NCI-H524 treated with DMSO at 0.1 percent for 48 hours (cell line): ENCODE measurements at regions not wholly inside any gene's neighbourhood (a gene's known extent, or its start where the extent isn't known, plus 50 kb on each side); places are given as distances from the start of the nearest gene placed in this dataset.

Source experiments
- DNase-seq: peaks from one replicate; lab custom pipeline; 2025; lab: John Stamatoyannopoulos, UW

DNA sequence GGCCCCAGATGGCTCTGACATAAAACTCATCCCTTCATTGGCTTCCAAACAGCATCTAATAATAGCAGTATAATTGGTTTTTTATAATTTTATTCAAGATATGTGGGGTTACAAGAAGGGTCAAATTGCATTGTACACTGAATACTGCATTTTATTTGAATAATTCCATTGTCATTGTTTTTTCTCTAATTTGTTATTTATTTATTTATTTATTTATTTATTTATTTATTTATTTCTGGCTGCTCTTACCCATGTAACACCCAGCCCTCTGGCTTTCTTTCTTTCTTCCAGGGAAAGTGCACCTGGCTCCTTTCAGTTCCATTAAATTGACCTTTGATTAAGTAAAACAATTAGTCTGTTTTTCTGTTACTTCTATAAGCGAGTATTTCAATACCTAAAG is 210.1 kb downstream of the CDH9 start:
- no peak for DNase-seq

DNA sequence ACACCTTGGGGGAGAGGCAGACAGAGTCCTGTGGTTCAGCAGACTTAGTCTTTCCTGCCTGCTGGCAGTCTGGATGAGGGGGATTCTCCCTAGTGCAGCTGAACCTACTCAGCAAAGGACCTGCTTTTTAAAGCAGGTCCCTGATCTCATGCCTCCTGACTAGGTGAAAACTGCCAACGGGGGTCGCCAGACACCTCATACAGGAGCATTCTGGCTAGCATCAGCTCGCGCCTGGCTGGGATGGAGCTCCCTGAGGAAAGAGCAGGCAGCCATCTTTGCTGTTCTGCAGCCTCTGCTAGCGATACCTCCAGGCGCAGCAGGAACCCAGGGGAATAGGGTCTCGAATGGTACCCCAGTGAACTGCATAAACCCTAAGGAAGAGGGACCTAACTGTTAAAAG is 225.2 kb downstream of the CDH9 start:
- DNase-seq = no peak

DNA sequence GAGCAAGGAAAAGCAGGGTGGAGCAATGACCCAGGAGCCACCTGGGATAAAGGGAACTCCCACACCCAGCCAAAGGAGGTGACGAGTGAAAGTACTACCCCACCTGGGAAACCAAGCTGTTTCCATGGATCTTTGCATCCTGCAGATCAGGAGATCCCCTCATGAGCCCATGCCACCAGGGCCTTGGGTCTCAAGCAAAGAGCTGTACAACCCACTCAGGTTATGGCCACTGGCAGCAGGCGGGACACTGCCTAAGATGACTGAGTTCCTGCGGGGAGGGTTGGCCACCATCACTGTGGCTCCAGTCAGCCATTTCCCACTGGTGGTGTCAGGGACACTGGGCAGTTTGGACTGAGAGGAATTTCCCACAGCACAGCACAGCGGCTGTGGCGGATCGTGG is 225.7 kb downstream of the CDH9 start:
- DNase-seq = no peak

DNA sequence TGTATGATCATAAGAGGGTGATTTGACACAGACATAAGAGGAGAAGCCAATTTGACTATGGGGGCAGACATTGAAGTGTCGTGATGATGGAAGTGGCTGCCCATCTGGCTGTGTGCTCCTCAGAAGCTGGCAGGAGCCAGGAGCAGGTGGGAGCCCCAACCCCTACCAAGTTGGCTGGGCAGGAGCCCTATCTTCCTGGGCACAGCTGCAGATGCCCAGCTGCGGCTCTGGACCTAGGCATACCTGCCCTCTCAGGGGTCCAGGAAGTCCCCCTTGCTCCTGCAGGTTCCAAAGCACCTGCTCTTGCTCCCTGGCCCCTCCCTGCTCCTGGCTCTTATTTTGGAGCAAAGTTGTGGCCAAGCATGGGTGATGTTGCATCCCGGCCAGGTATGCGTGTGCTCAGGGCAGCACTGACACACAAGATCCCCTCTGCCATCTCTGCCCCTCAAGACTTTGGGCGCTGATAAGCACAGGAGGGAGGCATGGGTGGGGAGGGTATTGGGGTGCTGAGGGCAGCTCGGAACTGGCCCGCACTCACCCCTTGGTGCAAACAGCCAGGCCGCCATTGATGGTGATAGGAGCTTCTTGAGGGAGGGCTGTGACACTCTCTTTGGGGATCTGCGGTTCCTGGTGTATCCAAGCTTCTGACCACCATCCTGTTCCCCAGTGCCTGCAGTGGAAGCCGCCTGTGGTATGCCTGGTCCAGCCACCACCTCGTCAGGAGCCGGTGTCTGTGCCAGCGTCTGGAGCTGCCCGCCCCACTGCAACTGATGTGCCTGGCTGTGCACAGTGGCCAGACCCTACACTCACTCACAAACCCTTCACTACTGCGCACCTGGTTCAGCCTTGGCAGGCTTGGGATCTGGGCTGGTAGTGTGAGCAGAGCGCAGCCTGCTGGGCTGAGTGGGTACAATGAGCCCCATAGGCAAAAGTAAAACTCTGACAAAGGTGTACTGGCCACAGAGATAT is 230.9 kb downstream of the CDH9 start:
- no peak for DNase-seq

DNA sequence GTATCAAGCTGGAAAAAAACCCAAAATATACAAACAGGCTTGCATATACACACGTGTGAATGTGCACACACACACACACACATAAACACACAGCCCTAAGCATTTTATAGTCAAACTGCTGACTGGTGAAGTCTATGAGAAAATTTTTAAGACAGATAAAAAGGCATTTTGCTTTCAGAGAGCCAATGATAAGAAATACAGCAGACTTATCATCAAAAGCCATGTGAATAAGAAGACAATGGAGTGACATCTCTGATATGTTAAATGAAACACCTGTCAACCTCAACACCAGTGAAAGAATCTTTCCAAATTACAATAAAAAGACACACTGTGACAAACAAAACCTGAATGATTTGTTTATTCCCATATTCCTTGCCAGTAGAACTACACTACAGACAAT is 233.3 kb downstream of the CDH9 start:
- no peak for DNase-seq

DNA sequence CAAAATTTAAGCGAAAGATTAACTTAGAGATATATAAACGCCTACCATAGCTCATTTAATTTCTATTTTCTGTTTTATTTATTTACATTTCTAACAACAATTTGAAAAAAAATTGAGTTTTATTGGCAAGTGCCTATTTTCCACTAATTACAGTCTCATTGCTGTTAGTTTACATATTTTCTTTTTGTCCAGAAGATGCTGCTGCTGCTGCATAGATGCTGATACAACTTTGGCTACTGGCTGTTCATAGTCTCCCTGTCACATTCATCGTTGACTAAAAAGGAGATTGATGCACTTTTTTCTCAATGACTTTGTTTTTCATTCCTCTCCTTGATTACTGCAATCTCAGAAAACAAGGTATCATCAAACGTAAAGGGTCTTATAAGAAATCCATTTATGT is 235.4 kb downstream of the CDH9 start:
- DNase-seq = no peak

DNA sequence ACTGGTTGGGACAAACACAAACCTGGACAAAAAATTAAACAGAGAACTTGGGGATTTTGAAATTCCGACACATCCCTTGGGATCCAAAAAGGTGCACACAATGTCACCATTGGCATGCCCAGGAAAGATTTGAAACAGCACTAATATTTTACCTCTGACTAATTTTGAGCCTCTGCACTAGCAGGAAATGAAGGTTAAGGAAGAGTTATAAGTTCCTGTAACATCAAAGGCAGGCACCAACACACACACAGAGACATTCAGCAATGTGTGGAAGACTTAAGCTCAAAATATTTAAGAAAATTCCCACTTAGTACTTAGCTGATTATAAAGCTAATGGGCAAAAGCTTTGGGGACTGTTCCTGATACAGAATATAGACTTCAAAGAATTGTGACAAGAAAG is 247.0 kb downstream of the CDH9 start:
- no peak for DNase-seq

DNA sequence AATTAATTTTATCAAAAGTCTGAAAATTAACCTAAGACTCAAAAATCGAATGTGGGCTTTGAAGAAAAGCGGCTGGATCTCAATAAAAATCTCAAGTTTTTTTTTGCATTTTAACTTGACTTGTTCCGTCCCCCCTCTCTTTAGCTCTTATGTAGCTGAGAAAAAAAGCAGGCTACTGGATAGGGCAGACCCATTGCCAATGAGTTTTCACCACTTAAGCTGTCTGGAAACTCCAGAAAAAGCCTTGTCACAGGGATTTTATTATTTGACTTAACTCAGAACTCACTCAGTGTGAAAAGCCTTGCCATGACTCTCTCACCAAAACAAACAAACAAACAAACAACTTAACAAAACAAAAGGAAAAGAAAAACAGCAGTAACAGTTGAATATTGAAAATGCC is 247.4 kb downstream of the CDH9 start:
- no peak for DNase-seq

DNA sequence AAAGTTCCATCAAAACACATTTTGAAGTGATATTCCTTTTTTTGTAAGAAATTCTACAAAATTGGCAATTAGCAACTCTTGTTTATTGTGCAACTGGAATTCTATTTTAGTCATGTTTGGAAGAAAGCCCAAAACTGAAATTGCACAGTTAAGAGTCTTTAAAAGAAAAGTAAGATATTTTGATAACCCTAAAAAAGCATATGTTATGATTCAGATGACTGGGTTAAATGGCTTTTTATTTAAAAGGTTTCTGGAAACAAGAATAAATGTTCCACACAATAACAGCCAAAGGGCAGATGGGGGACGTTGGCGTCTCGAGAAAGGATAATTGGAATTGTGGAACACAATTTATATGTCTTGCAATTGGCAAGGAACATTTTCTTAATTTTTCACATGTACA is 275.2 kb downstream of the CDH9 start:
- DNase-seq = no peak

DNA sequence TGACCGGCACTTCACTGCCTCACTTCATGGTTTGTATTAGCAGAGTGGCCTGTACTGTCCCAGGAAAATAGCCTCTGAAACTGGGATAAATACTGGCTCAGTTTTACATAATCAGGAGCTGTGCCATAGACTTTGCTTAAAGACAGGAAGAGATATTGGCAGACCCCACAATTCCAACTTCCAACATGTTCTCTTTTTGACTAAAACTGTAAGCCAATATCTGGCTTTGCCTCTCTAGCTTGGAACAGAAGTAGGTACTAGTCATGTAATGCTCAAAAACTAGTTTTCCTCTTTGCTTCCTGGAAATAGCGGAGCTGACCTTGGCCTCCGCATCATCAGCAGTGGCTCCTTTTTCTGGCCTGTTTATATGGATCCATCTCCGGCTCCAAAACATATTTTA is 276.9 kb downstream of the CDH9 start:
- DNase-seq = no peak

DNA sequence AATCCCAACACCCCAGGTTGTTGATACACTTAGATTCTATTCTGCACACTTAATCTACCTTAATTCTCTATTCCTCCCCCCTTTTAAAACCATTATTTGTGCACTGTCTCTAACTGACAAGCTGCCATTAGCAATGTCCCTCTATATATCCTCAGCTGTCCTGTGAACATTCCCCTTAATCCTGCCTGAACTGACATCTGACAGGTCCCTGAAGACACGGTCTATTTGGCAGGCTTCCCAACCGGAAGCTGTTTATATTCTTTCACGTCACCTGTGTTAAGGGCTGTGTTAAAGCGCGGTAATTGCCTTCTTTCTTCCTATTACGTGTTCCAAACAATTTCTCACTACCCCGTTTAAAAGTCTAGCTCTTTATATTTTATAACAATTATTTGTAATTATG is 277.3 kb downstream of the CDH9 start:
- DNase-seq = peak; percentile 64

DNA sequence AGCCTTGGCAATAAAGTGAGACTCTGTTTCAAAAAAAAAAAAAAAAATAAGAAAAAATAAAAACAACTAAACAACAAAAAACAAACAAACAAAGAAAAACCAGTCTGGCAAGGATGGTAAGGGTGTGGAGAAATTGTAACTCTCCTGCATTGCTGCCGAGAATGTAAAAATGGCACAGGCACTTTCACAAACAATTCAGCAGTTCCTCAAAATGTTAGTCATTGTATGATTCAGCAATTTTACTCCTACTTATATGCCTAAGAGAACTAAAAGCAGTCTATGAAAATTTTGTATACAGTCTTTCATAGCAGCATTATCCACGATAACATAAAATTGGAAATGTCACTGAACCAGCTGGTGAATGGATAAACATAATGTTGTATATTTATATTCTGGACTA is 280.4 kb downstream of the CDH9 start:
- no peak for DNase-seq

DNA sequence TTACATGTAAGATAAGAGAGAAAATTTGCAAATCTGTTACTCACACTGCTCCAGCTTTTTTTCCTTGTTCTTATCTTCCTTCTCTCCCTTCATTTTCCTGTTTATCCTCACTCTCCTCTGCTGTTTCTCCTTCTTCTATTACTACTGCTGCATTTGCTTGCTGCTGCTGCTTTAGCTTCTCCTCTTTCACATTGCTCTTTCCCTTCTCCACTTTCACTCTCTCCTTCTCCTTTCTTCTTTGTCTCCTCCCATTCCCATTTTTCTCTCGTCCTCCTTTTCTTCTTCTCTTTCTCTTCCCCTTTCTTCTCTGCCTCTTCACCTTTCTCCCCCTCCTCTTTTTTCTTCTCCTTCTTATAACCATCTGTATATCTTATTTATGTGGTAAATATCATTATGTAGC is 288.6 kb downstream of the CDH9 start:
- DNase-seq = no peak

DNA sequence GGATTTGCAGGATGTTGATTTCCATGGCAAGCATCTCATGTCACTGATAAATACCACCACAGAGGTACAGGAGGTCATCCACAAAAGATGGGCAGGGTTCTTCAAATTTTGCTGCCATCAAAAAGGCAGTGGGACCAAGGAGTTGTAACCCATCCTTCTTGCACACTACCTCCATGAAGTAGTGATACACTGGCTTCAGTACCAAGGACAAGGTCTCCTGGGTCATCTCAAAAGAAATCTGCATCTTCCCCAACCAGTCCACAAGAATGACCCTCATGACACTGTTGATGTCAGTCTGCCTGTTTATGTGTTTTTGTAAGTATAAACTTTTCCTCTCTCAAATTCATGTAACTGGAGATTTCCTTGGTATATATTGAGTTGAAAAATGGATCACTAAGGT is 298.2 kb downstream of the CDH9 start:
- DNase-seq = no peak

DNA sequence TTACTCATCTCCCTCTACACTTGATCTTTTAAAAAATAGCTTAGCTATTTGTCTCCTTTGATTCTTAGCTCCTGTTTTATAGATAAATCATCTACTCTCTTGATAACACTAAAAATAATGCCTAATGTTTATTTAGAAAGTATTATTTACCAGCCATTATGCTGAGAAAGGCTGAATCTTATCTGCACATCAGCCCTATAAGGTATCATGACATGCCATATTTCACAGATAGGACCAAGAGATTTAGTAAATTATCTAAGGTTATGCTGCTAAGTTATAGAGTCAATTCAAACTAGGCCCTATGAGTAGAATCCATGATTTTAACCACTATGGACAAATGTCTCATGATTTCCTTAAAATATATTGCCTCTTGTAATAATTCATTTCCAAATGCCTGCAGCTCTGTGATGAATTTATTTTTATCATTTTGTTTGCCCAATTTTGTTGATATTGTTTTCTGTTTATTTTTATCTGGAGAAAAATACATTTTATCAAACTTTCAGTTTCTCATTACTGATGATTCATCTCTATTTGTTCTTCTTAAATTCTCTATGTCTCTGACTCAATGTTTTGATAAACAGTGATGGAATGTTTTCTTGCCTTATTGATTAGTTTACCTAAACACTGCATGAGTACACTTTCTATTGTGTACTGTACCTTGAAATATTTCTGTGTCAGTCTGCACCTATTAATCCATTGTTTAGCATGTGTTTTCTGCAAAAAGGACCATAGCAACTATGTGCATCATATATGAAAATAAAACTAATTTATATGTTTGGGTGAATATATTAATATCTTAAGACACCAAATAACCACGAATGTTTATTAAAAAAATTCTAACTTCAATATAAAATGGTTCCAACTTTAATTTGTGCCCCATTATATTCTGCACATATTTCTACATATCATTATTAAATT is 300.8 kb downstream of the CDH9 start:
- DNase-seq = no peak

DNA sequence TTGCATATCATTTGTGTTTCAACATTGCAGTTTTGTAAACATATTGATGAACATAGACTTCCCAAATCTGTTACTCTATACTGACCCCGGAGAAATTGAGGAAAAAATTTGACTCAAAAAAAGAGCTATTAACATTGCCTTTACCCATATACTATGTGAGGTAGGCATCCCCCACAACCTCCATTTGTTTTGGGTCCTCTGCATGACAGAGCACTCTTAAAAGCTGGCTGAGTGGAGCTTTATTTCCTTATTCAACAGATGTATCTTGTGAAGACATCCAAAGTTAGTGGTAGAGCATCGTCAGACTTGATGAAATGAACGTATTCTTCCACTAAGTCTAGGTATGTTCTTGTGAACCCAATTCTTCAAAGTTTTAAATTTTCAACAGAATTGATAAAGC is 310.5 kb downstream of the CDH9 start:
- no peak for DNase-seq

DNA sequence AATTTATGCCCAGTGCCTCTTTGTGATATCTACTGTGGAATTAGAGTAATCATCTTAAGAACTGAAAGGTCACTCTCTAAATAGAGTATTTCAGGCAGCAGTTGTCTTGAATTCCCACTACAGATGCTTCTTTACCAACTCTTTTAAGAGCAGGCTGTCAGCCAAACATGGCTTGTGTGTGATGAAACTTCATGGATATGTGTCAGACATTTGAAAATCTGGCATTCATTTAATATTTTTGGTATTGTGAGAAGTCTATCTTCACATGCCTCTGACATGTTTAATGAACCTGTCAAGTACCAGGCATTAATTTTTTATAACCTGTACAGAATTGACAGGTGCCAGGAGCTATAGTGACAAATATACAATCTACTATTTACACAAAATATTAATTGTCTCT is 318.6 kb downstream of the CDH9 start:
- no peak for DNase-seq

DNA sequence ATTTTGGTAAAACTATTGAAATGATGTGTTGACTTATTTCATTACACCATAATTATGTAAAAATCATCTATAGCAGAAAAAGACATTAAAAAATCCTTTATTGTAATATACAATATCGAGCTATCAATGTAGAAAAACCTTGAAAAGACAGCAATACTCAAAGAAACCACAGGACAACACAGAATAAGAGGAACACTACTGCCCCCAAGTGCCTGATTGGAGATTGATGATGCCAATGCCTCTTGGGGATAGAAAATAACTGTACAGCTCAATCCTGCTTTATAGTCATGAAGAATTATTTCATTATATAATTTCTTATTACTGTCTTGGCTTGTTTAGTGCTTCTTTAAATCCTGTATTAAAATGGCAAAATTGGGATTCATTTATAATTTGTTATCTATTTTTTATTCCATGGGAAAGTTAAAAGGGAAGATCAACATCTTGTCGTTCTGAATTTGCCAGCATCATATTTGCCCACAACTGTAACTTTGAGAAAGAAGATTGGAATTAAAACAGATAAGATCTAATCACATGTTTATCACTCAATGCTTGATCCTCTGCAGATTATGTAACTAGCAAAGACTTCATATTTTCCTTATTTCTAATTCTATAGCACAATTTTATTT is 337.5 kb downstream of the CDH9 start:
- DNase-seq = peak; percentile 5

DNA sequence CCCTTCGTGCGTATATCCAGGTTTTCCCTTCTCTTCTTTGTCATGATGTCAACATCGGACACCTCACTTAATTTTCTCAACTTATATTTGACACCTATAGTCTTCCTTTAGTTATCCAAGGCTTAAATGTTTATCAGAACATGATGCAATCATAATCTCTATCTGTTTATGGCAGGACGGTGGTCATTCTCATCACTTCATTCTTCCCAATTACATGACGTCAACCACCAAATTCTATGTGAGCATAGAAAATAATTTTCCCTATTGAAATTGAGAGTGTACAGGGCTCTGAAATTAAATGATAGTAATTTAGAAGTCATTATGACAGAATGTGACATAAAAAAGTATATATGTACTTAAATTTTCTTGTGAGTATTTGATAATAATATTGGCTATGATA is 345.4 kb downstream of the CDH9 start:
- no peak for DNase-seq

DNA sequence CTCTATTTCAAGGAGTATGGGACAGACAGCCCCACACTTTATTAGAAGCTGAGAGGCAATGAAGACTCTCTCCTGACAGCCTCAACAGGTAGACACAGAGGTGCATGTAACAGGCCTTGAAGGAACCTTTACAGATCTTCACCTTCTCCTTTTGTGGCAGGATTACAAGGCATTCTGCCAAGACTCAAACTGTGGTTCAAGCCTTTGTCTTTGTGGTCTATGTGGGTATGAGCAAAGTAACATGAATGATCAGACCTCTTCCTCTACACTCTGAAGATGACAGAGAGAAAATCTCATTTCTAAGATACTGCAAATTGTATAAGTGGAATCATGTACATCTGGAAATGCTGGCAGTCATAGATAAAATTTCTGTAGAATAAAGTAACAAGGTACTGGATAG is 346.9 kb downstream of the CDH9 start:
- DNase-seq = no peak

DNA sequence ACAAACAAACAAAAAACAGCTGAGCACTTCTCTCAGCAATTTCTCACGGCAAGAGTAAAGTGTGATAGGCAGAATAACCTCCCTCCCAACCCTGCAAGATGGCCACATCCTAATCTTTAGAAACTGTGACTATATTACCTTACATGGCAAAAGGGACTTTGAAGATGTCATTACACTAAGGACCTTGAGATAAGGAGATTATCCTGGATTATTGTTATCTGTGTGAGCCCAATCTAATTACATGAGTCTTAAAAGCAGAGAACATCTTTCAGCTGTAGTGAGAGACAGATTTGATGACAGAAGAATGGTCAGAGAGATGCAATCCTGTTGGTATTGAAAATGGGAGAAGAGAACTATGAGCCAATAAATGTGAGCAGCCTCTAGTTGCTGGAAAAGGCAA is 347.9 kb downstream of the CDH9 start:
- peak; percentile 18 for DNase-seq

DNA sequence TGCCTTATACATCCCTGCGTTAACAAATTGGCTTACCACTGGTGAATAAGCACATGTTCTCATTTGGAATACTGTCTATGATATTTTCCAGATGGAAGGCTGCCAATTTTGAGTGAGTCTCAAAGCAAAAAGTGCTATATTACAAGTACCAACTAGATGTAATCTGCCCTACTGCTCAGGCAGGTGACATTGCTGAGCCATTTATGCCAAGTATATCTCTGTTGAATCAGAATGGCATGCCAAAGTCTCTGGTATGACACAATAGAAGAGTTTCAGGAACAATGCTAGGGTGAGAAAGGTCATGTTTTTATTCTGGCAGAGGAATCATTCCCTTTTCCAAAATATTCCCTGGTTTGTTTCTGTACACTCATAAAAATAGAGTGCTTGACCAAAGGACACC is 356.5 kb downstream of the CDH9 start:
- DNase-seq = no peak

DNA sequence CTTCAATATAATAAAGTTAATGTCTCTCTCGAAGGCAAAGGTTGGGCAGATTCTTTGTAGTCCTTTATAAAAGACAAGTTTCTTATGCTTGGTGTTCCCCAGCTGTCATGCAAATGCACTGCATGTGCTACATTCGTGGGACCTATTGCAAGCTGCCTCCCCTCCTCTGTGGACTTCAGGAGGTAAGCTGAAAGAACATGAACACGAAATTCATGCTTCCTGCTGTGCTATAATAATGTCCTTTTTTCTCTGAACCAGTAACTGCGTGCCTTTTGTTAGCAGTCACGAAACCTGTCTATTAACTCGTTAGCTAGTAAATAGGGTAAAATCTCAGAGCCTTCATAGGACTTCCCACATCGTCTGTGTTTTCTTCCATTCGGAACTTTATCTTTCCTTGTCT is 363.5 kb downstream of the CDH9 start:
- DNase-seq = no peak
